HG03108 (cell line): ENCODE measurements at regions not wholly inside any gene's neighbourhood (a gene's known extent, or its start where the extent isn't known, plus 50 kb on each side); places are given as distances from the start of the nearest gene placed in this dataset.
A peak's percentile ranks its signal among the peaks of the same experiment; 100 is the strongest.

Source experiments
- ATAC-seq: cut with Tn5 transposase; IDR thresholded peaks from one replicate; pipeline ENCODE4 v1.9.1; 2021; ENCODE audit warnings: moderate library complexity; ENCODE audit not compliant: unreplicated experiment

DNA sequence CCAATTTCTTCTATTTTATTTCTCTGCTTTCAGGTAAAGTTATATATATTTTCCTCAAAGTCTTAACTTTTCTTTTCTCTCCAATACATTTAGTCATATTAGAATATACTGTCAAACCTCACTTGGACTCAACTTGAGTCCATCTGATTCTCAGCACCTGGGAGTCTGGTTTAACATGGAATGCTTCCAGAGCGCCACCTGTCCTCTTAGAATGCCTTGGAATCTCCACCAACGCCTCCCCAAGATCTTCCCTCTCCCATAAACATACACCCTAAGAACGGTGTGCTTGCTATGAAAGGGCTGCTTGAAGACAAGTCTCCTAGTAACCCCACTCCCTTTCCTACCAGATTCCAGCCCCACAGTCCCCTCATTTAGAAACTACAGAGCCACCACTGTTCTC lies 229.1 kb upstream of the MKLN1 start:
- ATAC-seq: no peak

DNA sequence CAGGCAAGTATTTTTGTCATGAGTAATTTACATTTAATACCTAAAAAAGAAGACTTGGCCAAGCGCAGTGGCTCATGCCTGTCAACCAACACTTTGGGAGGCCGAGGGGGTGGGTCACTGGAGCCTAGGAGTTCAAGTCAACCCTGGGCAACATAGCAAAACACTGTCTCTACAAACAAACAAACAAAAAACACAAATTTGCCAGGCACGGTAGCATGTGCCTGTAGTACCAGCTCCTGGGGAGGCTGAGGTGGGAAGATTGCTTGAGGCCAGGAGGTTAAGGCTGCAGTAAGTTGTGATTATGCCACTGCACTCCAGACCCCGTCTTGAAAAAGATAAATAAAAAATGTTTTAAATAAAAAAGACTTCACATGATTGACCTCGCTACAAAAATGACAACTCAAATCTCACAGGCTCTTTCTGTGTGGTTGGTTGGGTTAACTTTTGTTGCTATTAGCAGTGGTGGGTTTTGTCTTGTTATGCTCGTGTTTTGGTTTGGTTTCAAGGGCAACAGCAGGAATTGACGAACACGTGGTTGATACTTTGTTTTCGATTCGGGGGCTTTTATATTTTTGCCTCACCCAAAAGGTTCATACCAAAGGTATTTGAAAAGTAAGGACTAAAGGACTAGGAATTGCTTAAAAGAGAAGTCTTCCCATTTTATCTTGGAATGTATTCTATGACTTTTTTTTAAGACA lies 227.2 kb upstream of the MKLN1 start:
- ATAC-seq: no peak

DNA sequence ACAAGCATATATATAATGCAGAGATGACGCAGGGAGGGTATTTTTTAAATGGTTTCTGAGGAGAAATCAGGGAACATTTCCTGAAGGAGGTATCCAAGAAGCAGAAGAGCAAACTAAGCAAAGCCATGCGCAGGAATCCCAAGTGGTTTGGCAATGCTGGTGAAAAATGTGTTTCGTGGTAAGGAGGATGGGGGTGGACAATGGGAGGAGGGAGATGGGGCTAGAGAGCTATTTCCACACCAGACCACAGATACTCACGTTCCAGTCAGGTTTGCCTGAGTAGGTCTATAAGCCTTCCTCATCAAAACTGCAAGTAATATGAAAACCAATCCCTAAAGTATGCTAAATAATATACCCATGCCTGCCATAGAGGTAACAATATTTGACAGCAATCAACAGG lies 223.7 kb upstream of the MKLN1 start:
- ATAC-seq: no peak

DNA sequence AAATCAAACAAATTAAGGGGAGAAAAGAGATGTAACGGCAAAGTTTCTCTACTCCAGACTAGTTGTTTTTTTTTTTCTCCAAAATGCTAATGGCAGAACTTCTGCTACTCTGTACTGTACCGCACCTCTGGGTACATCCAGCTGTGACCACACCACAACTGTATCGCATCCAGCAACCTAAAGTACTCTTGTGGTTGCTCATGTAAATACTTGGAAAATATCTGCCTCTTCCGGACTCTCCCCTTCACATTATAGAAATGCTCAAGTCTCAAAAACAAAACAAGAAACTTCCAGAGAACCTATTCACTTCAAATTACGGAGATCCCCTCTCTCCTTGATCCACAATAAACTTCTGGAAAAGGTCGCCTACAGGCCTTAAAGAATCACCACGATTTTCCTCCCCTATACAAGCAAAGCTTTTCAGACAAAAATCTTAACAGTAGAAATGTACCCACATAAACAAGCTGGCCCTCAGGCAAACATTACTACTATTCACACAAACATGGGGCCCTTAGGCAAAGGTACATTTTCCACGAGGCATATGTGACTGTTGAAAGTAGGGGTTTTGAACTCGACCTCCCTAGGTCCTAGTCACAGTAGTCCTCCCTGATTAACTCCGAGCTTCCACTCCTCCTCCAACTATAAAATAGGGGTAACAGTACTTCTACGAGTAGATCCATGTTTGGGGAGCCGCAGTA lies 222.9 kb upstream of the MKLN1 start:
- no peak for ATAC-seq

DNA sequence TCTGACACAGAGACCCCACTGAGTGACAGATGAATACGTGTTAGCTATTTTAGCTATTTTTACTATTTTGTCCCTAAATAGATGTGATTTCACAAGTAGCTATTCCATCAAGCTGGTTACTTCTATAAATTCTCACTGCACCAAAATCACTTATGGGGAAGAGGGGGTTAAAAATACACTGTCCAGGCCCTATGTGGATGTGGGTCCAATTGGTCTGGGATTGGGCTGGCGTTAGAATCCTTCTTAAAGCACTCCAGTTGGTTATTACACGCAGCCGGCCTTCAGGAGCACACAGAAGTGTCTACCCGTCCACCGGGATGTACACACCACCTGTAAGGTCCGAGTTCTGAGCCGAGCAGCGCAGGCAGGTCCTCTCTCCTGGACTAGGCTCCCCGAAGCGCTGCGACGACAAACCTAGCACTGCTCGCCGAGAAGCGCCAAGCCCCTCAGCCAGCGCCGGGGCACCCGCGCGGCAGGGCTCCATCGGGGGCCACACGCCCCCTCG lies 222.3 kb upstream of the MKLN1 start:
- ATAC-seq: no peak

DNA sequence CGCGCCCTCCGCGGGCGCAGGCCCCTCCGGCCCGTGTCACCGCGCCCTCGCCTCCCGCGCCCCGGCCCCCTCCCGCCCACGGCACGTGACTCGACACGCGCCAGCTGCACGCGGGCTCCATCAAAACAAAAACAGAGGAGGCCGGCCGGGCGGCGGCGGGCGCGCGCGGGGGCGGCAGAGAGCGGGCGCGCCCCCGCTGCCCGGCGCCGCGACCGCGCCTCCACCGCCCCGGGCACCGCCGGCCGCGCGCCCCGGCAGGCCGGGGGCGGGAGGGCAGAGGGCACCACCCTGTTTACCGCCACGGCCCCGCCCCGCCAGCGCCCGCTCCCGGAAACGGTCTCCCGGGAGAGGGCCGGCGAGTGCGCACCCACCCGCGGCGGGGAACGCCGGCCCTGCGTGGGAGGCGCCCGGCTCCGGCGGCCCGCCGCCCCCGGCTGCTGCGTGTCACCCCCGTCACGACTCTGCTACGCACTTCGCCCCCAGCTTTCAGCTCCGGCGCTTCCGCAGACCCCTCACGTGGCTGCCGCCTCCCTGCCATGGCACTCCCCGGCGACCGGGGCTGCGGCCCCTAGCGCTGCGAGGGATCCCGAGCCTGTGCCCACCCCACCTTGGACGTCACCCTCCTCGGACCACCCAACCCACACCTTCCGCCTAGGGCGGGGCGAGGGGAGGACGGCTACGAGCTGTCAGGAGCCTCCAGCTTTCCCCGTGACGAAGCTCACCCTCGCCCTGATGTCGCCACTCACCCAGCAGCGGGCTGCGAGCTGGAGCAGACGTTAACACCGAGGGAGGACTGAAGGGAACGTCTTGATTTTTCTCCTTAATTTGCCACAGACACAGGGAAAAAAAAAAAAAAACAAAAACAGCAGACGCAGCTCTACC lies 221.6 kb upstream of the MKLN1 start:
- ATAC-seq: peak; percentile 32

DNA sequence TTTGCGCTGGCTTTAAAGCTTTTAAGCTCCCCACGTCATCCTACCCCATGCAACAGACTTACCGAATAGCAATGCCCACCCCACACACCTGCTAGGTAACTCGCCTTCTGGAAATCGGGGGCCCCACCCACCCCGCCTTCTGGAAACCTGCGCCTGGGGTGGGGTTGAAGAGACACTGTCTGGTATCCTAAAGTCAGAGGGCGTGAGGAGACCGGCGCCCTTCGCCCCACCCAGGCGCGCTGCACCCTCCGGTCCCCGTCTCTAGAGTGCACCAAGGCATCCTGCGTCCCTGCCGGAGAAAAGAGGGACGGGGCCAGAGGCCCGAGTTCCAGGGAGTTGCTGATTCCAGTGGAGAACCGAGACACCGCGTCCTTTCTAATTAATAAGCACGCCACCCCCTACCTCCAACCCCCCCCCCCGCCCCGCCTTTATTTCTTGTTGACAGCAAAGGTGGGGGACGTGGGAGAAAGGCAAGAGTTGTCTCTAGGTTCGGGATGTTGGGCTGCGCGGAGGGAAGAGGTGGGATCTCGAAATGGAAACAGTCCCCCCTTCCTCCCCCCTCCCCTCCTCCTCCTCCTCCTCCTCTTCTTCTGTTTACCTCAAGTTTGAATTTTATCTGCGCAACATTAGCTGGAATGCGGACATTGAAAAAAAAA lies 220.9 kb upstream of the MKLN1 start:
- no peak for ATAC-seq

DNA sequence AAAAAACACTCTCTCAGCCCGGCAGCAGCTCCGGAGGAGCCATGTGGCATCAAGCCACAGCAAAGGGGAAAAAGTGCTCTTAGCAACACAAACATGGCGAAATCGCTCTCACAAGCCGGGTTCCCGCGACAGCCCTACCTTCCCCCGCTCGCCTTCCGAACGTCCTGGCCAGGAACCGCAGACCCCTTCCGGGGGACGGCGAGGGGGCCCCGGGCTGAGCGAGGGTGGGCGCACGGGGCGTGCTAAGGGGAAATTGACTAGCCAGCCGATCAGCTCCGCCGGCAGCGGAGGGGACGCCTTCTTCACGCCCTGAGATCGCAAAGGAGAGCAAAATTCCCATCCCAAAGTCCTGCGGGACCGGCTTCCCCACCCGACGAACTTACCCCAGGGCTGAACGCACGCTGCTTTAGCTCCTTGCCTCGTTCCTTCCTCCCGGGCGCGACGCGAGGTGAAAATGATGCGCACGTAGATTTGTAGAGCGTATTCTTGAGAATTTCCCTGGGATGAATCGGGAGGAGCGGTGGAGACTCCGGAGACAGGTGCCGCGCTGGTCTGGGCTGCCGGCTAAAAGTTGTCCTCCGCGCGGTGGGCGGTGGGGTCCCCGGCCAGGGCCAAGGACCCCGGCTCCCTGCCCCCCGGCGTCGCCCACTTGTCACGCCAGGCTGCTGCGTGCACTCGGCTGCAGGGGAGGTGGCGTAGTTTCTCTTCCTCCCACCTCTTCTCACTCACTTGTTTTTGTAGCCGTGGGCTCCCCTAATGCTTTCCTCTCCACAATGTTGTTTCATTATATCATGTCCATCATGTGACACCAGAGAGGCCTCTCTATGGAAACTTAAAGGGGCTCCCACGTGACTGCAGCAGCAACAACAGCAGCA lies 220.1 kb upstream of the MKLN1 start:
- peak; percentile 38 for ATAC-seq

DNA sequence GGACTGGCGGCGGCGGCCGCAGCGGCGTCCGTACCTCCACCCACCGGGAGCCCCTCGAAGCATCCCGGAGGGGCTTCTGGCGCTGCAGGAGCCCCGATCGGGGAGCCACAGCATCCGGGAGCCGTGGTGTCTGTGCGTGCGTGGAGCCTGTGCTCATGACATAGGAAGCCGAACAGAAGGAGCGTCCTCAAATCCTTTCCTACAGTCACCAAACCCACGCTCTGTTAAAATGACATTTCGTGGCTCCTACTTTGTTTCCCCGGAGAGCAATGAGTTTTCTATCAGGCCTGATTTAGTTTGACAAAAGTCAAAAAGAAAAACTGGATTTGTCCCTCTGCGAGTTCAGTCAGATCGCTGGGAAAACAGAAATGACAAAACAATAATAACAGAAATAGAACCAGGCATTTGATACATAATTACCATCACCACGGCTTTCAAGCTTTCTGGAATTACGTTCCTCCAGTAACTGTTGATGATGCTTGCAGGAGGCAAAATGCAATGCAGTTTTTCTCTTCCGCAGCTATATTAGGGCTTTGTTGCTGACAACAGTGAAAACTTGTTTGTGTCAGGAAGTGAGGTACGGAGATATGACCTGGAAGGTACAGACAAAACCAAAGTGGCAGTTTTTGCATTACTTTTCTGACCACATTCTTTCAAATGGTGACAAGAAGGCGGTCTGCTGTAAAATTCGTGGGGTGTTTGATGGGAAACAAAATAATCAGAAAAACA lies 219.3 kb upstream of the MKLN1 start:
- ATAC-seq: peak; percentile 15

DNA sequence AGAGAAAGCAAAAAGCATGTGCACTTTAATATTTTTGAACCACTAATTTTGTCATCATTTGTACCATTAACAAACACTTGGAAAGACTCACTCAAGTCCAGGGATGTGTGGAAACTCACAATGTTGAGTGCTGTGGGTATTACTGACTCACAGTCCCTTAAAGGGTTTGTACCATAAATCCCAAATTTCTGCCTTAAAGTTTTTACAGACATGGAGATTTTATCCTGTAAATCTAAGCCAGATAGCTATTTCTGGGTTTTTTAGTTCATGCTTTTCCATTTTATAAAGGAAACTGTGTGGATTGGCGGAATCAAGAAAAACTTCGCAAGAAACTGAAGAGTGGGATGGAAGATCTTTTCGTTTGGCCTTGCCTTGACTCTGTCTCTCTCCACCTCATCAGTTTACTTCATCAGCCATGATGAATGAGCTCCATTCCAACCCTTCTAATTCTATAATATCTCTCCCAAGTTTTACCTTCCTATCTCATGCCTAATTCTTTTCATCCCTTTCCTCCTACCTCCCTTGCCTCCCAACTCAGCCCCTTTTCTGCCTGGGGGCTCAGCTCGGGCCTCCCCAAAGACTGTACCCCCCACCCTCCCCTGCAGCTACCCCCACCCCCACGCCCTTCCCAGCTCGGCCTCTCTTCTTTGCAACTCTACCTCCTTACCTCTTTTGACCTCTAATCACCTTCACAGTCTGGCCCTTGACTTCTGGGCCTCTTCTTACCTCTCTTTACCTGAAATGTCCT lies 218.5 kb upstream of the MKLN1 start:
- ATAC-seq: no peak

DNA sequence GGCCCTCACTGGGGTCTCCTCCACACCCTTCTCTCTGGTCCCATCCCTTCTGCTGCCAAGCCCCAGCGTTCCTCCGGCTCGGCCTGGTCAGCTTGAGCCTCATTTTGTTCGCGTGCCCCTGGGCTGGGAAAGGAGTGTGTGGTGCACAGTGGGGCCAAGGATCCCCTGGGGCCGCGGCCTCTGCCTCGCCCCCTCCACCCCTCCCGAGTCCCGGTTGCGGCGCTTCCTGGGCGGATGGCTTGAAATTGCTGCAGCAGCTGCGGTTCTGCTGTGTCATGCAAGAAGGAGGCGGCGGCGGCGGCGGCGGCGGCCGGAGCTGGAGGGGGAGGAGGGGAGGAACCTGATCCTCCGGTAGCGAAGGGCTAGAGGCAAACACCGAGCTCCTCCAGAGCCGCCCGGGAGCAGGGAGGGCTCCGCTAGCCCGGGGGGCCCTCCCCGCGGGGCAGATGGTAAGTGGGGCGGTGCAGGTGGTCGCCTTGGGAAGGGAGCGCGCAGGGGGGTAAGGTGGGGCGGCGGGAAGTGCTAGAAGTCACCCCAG lies 217.8 kb upstream of the MKLN1 start:
- ATAC-seq: peak; percentile 16

DNA sequence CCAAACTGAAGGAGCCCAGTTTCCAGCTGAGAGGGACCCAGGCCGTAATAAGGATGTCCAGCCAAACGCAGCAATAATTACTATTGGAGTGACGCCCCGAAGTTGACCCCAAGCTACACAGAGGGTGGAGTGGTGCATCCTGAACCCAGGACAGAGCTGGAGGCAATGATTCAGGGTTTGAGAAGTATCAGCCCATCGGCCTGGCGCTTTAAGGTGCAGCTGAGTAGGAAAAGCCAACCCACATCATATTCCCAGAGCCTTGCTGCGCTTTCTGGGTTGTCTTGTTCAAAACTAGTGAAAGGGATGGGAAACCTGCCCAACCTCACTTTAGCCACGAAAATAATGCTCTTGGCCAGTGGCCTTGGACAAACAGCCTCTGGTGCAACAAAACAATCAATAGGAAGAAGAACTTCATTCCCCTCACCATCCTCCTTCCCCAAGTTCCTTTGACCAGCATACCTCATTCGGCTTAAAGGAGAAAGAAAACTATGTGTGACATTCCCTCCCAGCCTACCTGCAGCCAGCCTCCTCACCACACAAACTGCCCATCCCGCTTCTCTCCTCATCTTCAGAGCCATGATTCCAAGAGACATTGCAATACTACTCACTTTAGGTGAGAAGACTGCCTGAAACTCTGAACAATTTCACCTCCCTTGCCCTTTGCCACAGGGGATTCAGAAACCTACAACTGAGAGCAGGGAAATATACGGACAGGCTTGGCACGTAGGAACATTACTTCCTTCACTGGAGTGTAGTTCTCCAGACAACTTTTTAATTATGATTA lies 217.2 kb upstream of the MKLN1 start:
- ATAC-seq: no peak

DNA sequence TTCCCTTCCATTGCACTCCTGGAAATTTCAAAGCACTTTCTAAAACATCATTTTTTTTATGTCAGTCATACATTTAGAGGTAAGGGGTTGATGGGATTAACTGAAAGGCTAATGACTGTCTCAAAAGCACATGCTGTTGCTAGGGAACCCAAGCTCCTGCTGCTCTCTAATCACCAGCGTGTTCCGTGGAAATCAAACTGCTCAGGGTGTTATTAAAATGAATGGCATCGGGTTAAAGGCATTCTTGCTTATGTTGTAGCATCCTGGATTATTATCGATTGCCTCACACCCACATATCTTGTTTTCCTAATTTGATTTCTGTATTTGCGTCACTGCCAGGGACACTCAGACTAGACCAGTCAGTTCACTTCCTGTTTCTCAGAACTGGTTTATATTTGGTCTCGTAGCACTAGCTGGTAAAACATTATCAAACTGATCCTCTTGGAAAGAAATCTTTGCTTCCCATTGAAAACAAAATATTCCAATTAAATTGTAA lies 216.5 kb upstream of the MKLN1 start:
- ATAC-seq: no peak

DNA sequence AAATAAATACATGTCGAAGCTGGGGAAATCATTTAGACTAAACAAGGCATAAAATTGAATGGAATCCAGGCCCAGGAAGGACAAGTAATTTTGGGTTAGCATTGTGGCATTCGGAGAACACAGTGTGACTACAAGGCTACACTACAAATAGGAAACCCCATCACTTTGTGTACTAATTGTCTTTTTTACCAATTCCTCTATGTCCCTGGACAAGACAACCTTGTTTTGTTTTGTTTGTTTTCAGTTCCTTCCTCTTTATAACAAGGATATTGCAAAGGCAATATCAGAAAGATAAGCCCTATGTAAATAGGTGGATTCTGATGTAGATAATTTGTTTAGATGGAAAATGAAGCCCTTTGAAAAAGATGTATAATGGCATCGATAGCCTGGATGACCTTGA lies 215.9 kb upstream of the MKLN1 start:
- no peak for ATAC-seq

DNA sequence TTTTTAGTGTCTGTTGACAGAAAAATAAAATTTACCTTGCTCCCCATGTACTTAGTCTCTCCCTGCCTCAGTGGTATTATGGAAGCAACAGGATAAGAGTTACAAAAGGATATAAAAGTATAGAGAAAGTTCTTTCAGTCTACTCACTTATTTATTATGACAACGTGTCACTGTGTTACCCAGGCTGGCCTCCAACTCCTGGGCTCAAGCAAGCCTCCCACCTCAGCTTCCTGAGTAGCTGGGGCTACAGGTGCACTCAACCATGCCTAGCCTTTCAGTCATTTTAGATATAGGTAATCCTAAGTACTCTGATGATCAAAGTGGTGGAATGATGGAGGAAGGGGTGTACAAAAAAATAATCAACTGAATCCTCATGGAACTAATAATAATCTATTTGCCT lies 215.2 kb upstream of the MKLN1 start:
- ATAC-seq: no peak

DNA sequence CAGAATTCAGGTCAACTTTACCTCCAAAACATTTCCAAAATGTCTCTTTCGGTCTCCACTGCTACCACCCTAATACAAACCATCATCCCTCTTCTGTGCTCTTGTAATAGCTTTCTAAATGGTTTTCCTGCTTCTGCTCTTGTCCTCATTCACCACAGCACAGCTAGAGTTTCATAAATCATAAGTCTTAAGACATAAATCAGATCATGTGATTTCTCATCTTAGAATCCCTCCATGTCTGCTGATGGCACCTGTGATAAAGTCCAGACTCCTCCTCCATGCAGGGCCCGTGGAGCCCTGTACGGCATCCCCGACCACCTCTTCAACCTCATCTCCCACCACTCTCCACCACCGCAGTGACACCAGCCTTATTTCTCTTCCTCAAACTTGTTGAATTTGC lies 212.3 kb upstream of the MKLN1 start:
- no peak for ATAC-seq

DNA sequence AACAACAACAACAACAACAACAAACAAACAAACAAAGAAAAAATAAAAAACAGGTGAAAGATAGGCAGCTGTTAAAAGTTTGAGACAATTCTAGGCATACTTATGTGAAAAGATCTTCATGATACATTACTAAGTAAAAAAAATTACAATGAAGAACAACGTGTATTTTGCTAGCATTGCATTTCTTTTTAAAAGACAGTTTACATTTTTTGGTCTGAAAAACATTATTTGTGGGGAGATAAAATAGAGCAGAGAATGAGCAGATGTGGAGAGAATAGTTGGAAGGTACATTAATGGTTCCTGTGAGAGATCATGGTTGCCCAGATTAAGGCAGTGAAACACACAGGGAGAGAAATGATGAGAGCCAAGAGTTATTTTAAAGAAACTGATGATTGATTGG lies 210.2 kb upstream of the MKLN1 start:
- ATAC-seq: no peak

DNA sequence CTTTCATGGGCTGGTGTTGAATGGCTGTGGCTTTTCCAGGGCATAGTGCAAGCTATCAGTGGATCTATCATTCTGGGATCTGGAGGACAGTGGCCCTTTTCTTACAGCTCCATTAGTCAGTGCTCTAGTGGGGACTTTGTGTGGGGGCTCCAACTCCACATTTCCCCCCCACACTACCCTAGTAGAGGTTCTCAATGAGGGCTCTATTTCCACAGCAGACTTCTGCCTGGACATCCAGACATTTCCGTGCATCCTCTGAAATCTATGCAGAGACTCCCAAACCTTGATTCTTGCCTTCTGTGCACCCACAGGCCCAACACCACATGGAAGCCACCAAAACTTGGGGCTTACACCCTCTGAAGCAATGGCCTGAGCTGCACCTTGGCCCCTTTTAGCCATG lies 208.3 kb upstream of the MKLN1 start:
- ATAC-seq: no peak
